Right ventricle myocardium inferior (tissue), 1 donor: ENCODE measurements at regions not wholly inside any gene's neighbourhood (a gene's known extent, or its start where the extent isn't known, plus 50 kb on each side); places are given as distances from the start of the nearest gene placed in this dataset.

Experiments used
- ATAC-seq: fragments of 200-7000 bp; cut with Tn5 transposase; one replicate; pipeline ENCODE4 v1.9.1; 2020; ENCODE audit warnings: mild to moderate bottlenecking, moderate library complexity
- DNase-seq: peaks from one replicate; pipeline ENCODE4 v3.0.0; 2021; ENCODE audit errors: missing footprints
- intact Hi-C: fragments of 100-400 bp; cut with DNase I; formaldehyde crosslinking; loops from one replicate; pipeline ENCODE4 v1.11.0; 2022
- donor health status: DM: no; HTN: yes; CAD: no; lungs with severe emphysema.

DNA sequence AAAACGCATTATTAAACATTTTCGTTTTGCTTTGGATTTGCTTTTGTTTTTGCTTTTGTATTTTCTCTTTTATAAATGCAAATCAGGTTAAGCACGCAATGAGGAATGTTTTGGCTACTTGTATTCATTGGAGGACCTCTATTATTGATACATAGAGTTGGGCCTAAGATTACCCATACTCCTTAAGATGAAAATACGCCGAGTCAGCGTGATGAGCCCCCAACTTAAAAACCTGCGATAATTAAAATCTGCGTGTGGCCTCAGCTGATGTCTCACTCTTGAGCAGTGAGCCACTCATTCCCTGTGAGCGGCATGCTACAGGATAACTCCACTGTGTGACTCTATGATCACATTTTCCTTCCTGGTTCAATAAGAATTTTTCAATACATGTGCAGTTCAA is 518.3 kb downstream of the IRX1 start:
- ATAC-seq, result no peak

DNA sequence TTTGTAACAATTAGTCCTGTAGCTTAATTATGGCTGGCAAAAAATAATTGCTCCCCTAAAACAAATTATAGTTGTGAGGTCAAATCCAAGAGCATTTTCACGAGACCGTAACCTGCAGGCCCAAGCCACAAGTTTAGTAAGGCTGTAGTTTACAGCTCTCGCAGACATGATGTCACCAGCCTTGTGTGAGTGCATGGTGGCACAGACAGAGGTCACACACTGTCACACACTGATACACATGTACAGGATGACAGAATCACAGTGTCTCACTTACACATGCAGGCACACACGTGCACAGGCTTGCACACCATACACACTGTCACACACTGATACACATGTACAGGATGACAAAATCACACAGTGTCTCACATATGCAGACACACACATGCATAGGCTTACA is 518.8 kb downstream of the IRX1 start:
- ATAC-seq (no peak), DNase-seq (no peak)
- intact Hi-C loops, result no loop called here

More for the DNA sequence above, 518.3 kb downstream of the IRX1 start:
- DNase-seq, result no peak
- intact Hi-C loops, result no loop called here

DNA sequence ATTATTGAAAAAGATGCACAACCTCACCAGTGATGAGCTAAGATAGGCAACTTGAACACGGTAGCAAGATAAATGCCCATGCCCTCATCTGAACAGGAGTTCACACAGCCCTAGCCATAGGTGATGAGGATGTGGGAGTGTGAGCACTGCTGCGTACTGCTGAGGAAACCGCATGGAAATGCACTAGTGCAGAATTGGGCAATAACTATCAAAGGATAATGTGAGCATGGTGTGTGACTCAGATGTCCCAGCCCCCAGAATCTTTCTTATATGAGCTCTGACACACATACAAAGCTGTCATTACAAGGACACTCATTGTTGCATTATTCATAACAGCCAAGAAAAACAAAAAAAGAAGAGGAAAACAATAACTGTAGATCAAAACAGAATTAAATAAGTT is 521.2 kb downstream of the IRX1 start:
- DNase-seq, result no peak
- intact Hi-C loops, result no loop called here
- no peak for ATAC-seq

DNA sequence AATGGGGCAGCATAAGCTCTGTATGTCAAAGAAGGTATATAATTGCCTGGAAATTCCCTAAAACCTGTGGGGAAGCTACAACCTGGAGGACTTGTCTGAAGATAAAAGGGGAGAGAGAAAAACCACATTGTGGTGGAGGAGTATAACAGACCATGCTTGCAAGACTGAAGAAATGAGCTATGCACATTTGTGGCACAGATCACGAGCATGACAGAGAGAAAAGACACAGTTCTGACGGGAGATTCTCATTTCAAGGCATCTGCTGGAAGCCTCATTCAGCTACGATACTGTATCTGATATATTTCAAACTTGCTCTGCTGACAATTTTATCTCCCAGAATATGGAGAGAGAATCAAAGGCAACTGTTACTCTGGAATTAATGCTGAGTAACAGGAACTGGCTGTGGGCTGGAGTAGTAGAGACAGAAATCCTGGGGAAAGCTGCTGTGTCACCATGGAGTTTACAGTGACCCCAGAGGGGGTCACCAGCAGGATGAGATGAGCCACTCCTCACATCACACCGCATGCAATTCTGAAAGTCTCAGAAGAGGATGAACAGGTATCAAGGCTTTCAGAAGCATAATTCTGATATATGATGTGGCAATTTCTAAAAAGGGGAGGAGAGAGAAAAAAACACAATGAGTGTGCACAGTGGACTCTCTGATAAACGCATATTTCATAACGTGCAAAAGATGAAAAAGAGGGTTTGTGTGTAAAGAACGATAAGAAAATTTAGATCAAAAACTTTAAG is 528.8 kb downstream of the IRX1 start:
- DNase-seq (no peak), ATAC-seq (no peak)
- intact Hi-C loops, result no loop called here

DNA sequence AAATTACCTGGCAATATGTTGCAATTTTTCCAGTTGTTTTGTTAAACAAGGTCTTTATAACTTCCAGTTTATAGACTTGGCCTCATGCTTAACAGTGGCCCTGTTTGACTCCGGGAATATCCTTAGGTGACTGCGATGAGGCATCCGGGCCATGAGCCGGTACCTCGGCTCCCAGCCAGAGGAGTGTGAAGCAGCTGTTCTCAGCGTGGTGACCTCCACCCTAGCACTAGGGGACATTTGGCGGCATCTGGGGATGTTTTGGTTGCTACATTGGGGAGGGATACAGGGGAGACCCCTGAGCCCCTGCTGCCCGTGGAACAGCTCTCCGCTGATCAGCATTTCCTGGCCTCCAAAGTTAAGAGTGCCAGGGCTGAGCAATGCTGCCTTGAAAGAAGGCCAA is 533.4 kb downstream of the IRX1 start:
- DNase-seq, result no peak
- peak; percentile 82 for ATAC-seq
- intact Hi-C loops, result no loop called here

DNA sequence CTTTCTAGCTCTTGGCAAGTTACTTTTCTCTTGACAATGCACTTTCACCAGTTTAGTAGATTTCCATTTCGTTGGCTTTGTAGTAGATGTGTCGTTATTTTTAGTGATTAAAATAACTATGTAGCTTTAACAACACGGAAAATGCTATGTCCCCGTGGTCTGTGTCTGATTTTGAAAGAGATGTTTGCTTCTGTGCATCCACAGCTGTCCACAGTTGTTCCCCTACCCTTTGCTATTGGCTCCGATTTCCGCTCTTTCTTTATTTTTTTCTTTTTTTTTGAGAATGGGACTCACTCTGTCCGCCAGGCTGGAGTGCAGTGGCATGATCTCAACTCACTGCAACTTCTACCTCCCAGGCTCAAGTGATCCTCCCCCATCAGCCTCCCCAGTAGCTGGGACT is 533.9 kb downstream of the IRX1 start:
- DNase-seq, result no peak
- no peak for ATAC-seq
- intact Hi-C loops, result no loop called here

DNA sequence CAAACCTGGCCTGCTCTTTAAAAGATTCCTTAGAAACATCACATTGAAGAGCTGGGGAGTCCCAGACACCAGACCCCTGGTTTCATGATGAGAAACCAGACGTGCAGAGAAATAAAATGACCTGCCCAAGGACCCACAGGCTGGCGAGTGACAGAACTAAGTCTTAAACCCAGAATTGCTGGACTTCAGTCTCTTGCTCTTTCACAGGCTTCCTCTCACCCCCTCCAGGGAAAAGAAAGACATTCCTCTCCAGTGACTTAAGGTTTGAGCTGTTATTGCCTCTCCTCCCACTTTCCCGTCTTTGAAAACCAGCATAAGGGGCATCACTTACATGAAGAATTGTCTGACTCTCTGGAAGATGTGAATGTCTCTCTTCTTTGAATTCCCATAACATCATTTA is 535.2 kb downstream of the IRX1 start:
- ATAC-seq (no peak), DNase-seq (no peak)
- intact Hi-C loops, result no loop called here

DNA sequence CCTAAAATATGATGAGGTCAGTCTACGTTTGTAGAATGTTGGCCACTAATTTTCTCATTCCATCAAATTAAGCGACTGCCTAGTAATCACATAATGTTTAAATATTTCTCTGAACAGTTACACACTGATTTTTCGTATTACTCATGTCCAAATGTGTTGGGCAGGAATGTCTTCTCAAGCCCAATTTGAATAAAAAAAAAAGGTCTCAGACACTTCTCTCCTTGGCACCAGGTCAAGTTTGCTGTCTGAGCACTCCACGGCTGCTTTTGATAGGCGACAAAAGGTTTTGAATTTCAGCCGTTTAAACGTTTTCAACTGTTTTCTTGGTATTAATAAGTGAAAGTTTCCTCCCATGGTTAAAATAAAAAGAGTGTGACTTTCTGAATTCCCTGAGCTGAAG is 542.1 kb downstream of the IRX1 start:
- no peak for ATAC-seq
- intact Hi-C loops, result no loop called here
- DNase-seq, result no peak

DNA sequence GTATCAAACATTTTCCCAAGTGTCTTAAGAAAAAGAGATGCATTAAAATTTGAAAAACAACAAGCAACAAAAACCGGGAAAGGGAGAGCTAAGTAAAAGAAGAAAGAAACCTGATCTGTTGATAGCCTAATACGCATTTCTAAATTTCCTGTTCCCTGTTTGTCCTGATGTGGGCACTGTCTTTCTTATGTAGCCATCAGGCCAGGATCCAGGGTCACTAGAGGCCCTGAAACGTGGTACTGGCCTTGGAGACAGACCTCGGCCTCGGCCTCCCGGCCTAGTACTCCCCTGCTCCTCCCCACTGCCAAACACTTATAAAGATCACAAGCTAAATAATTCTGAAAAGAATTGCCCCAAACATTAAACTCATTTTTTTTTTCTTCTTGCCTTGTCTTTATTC is 547.2 kb downstream of the IRX1 start:
- DNase-seq (no peak), ATAC-seq (no peak)
- intact Hi-C loops, result no loop called here

DNA sequence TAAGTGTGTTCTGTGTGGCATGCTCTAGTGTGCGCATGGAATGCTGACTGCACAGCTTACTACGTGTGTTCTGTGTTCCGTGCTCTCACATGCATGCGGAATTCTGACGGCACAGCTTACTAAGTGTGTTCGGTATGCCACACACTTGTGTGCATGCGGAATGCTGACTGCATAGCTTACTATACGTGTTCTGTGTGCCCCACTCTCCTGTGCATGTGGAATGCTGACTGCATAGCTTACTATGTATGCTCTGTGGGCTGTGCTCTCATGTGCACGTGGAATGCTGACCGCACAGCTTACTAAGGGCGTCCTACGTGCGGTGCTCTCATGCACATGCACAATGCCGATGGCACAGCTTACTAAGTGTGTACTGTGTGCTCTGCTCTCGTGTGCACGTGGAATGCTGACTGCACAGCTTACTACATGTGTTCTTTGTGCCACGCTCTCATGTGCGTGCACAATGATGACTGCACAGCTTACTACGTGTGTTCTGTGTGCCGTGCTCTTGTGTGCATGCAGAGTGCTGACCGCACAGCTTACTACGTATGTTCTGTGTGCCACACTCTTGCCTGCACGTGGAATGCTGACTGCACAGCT is 548.9 kb downstream of the IRX1 start:
- no peak for DNase-seq
- intact Hi-C loops, result no loop called here
- ATAC-seq, result no peak

DNA sequence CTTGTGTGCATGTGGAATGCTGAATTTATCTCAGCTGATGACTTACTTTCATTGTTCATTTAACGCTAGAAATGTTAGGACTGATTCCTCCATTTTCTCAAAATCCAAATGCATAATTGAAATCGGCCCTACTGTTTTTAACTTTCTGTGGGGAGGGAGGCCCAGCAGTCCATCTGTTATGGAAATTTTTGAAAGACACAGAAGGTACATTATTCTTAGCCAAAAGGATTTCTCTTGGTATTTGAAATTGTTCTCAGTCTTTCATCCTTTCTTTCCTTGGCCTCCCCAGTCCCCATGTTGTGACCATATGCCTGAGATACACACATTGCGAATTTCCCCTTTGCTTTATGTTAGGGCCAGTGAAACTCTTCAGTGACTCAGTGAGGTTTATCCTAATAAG is 549.9 kb downstream of the IRX1 start:
- intact Hi-C loops, result no loop called here
- ATAC-seq (no peak), DNase-seq (no peak)

DNA sequence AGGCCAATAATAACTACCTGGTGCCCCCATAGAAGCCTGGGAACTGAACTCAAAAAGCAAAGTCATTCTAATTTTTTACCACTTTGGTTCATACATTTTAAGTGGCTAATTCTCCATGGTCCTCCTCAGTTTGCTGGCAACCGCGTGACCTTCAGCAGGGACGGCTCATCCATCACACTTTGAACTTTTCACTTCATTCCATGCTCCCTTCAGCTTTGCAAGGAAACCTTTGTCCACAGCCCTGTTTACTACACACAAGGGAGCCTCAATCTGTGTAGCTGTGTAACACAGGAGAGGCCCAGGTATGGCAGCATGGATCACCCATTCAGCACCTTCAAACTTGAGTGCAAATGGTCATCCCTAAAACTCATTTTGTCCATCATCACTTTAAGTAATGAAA is 552.4 kb downstream of the IRX1 start:
- ATAC-seq (no peak), DNase-seq (no peak)
- intact Hi-C loops, result no loop called here

DNA sequence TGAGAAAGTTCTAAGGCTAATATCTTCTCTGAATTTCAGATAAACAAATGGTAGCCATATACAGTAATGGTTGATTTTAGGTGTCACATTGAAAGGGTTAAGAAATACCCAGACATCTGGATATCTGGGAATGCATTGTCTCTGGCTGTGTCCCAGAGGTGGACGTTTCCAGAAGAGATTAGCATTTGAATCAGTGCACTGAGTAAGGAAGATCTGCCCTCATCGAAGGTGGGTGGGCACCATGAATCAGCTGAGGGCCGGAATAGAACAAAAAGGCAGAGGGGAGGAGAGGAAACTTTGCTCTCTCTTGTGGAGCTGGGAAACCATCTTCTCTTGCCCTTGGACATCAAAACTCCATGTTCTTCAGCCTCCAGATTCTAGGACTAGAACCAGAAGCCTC is 554.4 kb downstream of the IRX1 start:
- DNase-seq, result no peak
- ATAC-seq, result no peak
- intact Hi-C loops, result no loop called here

DNA sequence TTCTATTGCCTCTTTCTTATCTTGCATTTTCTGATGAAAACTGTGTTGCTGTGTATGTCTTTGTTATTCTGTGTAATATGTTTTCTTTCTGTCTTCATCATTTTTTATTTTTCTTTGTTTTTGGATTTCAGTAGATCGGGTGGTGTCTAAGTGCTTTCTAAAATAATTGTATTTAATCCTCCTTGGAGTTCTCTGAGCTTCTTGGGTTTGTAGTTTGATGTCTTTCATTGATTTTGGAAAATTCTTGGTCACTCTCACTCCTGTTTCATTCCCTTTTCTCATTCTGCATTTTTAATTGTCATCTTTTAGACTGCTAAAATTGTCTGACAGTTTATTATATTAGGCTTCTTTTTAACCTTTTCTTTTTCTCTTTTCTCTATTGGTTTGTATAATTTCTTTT is 560.5 kb downstream of the IRX1 start:
- ATAC-seq (no peak), DNase-seq (no peak)
- intact Hi-C loops, result no loop called here

DNA sequence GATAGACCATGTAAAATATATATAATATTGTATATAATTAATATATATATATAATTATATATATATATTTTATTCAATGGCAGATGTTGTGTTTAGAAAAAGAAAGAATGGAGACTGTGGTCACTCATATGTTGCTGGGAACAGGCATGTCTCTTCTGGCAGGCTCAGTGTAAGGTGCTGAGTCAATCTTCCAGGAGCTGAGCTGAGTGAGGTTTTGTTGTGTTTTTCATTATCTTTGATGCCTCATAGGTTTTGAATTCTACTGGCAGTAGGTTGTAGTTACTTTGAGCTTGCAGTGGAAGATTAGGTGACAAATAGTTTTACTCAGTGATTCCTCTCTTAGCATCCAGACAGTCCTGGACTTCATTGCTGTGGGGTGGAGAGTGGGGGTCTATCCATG is 561.3 kb downstream of the IRX1 start:
- ATAC-seq (no peak), DNase-seq (no peak)
- intact Hi-C loops, result no loop called here

DNA sequence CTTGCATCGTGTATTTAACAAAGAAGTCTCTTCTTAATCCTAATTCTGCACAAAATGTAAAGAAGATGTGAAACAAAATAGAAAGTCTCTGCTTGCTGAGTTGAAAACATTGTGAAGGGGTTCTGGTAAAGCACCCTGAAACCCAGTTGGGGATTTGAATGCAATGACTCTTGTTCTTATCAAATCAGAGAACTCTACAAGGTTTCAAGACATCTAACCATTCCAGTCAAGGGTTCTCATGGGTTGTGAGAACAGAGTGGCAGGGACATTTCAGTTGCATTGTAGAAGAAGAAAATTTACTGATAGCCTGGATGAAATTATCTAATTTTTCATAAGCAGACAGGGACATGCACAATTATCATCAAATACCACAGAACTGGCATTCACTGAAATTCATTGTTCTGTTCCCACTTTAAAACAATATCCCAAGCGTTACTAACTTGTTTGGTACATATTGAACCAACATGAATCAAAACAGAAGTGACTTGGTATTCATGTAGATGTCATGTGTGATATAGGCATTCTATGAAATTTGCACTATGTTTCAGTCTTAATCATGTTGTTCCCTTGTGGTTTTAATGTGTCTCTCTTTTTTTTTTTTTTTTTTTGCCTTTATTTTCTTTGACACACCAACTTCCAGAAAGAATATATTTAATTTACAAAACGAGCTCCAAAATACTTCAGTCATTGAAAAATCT is 563.3 kb downstream of the IRX1 start:
- ATAC-seq (no peak), DNase-seq (no peak)
- intact Hi-C loops, result no loop called here

DNA sequence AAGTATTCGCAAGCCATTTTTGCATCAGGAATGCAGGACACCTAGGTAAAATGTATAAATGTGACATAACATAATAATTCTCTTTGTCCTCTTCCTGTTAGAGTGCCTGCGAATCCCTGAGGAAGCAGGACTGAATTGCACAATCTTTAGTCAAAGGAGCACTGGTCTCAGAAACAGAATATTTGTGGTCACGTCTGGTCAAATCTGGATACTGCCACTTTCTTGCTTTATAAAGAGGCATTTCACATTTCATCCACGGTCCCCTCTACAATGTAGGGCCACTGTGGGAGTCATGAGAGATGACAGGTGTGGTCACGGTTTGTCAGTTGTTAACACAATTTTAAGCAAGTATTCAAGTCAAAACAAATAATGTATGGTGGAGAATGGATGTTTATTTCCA is 564.0 kb downstream of the IRX1 start:
- DNase-seq (no peak), ATAC-seq (no peak)
- intact Hi-C loops, result no loop called here

DNA sequence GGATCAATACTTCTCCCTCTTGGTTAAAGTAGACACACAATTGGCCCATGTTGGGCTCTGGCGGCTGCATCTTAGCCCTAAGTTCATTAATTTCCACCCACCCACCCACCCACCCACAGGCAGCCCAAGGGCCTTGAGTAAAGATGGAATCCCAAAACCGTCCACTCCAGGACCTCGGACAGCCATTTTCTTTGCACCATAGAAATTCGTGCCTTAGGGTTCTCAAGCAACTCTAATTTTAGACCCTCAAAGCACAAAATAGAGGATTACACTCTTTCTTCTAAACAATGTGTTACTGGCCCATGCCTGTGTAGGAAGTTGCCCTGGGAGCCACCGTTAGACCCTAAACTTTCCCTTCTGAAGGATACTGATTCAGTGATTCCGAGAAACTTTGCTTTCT is 568.5 kb downstream of the IRX1 start:
- ATAC-seq (no peak), DNase-seq (no peak)
- intact Hi-C loops, result no loop called here

DNA sequence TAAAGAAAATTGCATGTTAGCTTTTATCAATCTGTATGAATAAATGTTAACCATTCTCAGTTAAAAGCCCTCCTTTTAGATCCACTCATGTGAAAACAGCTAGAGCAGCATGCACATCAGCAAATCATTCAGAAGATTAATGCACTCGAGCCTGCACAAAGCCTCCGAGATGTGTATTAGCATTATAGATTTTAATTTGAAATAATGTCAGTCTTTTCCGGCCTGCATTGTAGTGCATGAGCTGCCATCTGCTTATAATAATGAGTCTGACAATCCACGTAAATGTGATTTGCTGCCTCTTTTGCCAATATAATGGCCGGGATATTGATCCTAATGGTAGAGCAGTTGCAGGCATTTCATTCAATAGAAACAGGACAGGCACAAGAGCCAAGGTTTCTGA is 585.1 kb downstream of the IRX1 start:
- intact Hi-C loops, result no loop called here
- no peak for DNase-seq
- ATAC-seq, result no peak

DNA sequence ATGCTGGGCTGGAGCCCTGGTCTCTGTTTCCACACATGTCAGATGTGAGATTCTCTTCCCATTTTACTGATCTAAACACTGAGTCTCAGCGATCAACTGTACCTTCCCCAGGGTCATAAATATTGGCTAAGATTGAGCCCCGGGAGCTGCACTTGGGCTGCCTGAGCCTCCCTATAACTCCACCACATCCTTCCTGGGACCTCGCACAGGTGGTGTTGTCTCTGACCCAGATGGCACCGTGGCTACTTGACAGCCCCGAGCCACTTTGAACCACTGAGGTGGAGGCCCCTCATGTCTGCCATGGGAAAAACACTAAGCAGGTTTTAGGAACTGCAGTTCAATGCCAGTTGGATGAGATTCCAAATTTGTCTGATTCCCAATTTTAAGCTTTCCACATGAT is 586.5 kb downstream of the IRX1 start:
- ATAC-seq (no peak), DNase-seq (no peak)
- intact Hi-C loops, result no loop called here

DNA sequence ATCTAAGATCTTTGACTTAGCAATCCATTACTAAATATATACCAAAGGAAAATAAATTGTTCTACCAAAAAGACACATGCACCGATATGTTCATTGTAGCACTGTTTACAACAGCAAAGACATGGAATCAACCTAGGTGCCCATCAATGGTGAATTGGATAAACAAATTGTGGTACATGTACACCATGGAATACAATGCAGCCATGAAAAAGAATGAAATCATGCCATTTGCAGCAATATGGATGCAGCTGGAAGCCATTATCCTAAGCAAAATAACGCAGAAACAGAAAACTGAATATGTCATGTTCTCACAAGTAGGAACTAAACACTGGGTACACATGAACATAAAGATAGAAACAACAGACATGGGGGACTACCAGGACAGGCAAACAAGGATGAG is 589.5 kb downstream of the IRX1 start:
- DNase-seq (no peak), ATAC-seq (no peak)
- intact Hi-C loops, result no loop called here
